HepG2 (cell line): ENCODE measurements at regions not wholly inside any gene's neighbourhood (a gene's known extent, or its start where the extent isn't known, plus 50 kb on each side); places are given as distances from the start of the nearest gene placed in this dataset.
A peak's percentile ranks its signal among the peaks of the same experiment; 100 is the strongest.

Experiments used
- FOXP1 ChIP-seq, 2 experiments: fragments of 450-650 bp in 1 of 2; IDR thresholded peaks; 2 replicates each; pipeline ENCODE4 v1.6.1; 2017 to 2018; ENCODE audit warnings: antibody characterized with exemption in 1 of 2
- IKZF4 ChIP-seq: sonication (generic); formaldehyde crosslinking; IDR thresholded peaks from 2 replicates; pipeline ENCODE4 v1.5.1; 2020; ENCODE audit warnings: borderline replicate concordance, mild to moderate bottlenecking, low read depth, missing genetic modification reagents; ENCODE audit errors: not compliant biosample characterization
- KDM5B ChIP-seq: sonication (generic); formaldehyde crosslinking; IDR thresholded peaks from 2 replicates; pipeline ENCODE4 v1.4.0; 2020; ENCODE audit warnings: missing genetic modification reagents, mild to moderate bottlenecking, borderline replicate concordance
- KMT2A ChIP-seq: sonication (generic); formaldehyde crosslinking; IDR thresholded peaks from 2 replicates; pipeline ENCODE4 v1.4.0; 2020; ENCODE audit warnings: missing genetic modification reagents
- MIER3 ChIP-seq: IDR thresholded peaks from 2 replicates; pipeline ENCODE4 v1.6.1; 2016; ENCODE audit warnings: missing compliant biosample characterization, borderline replicate concordance
- SIN3B ChIP-seq: fragments of 150-350 bp; IDR thresholded peaks from 2 replicates; pipeline ENCODE4 v1.6.1; 2014; ENCODE audit warnings: low read length
- SMAD9 ChIP-seq: sonication (generic); formaldehyde crosslinking; IDR thresholded peaks from 2 replicates; pipeline ENCODE4 v1.5.1; 2020; ENCODE audit warnings: mild to moderate bottlenecking, missing genetic modification reagents
- SOX13 ChIP-seq, 3 experiments: fragments of 450-650 bp in 1 of 3; sonication (generic) in 1 of 3; formaldehyde crosslinking in 1 of 3; IDR thresholded peaks in 2 of 3; conservative IDR thresholded peaks in 1 of 3; 2 replicates each; pipeline versions ENCODE4 v1.5.0 to v1.6.1; 2016 to 2020; ENCODE audit warnings: antibody characterized with exemption in 1 of 3, mild to moderate bottlenecking in 1 of 3, missing compliant biosample characterization in 1 of 3, missing genetic modification reagents in 1 of 3, moderate library complexity in 1 of 3
- SRSF4 ChIP-seq: fragments of 200-400 bp; formaldehyde crosslinking; IDR thresholded peaks from one replicate; pipeline ENCODE4 v1.6.1; 2018; ENCODE audit warnings: mild to moderate bottlenecking, low read depth, low read length, moderate library complexity; ENCODE audit not compliant: poor library complexity, severe bottlenecking
- ZC3H4 ChIP-seq: sonication (generic); formaldehyde crosslinking; IDR thresholded peaks from 2 replicates; pipeline ENCODE4 v1.4.0; 2020; ENCODE audit warnings: missing genetic modification reagents, borderline replicate concordance
- ZNF136 ChIP-seq: sonication (generic); formaldehyde crosslinking; IDR thresholded peaks from 2 replicates; pipeline ENCODE4 v1.8.1; 2022; ENCODE audit warnings: low read depth, mild to moderate bottlenecking, moderate library complexity, missing genetic modification reagents
- ZNF343 ChIP-seq: sonication (generic); formaldehyde crosslinking; IDR thresholded peaks from 2 replicates; pipeline ENCODE4 v1.4.0; 2020; ENCODE audit warnings: mild to moderate bottlenecking, missing genetic modification reagents
- ZNF782 ChIP-seq: sonication (generic); formaldehyde crosslinking; IDR thresholded peaks from 2 replicates; pipeline ENCODE4 v1.4.0; 2020; ENCODE audit warnings: missing genetic modification reagents, mild to moderate bottlenecking, borderline replicate concordance
- TF ChIP-seq, protein P1 (sequence below): IDR thresholded peaks from 2 replicates; pipeline ENCODE4 v1.6.1; 2018; ENCODE audit warnings: missing genetic modification reagents, mild to moderate bottlenecking, missing compliant biosample characterization
- TF ChIP-seq, protein P2 (sequence below): sonication (generic); formaldehyde crosslinking; conservative IDR thresholded peaks from 2 replicates; pipeline ENCODE4 v1.4.0; 2020; ENCODE audit warnings: mild to moderate bottlenecking, missing genetic modification reagents, moderate library complexity
- TF ChIP-seq, protein P3 (sequence below): sonication (generic); formaldehyde crosslinking; IDR thresholded peaks from 2 replicates; pipeline ENCODE4 v1.4.0; 2020; ENCODE audit warnings: missing genetic modification reagents, mild to moderate bottlenecking, borderline replicate concordance

DNA sequence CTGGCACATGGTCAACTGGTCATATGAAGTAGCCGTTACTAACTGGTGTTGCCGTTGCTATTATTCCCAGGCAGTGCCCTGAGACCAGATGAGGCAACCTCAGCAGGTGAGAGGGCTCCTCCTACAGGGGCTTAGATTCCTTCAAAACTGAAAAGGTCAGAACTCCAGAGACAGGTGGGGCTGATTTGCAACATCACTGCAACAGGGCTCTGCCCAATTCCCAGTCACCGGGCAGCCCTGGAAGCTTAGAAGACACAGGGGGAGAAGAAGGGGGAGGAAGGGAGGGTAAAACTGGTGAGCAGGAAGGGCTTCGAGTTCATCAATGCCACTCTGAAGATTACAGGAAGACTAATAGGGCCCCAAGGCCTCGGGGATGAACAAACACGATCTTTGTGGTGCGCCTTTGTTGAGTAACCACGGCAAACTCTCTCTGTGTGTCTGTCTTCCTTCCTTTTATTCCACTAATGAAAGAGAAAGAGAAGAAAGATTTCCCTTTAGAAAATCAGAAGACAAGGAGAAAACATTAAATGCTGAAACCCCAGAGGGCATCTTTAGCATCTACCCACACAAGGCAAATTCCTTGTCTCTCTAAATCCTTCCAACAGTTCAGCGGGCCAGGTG, 749.1 kb upstream of the TBX3 start (continued):
- TF ChIP-seq, protein P1, sequence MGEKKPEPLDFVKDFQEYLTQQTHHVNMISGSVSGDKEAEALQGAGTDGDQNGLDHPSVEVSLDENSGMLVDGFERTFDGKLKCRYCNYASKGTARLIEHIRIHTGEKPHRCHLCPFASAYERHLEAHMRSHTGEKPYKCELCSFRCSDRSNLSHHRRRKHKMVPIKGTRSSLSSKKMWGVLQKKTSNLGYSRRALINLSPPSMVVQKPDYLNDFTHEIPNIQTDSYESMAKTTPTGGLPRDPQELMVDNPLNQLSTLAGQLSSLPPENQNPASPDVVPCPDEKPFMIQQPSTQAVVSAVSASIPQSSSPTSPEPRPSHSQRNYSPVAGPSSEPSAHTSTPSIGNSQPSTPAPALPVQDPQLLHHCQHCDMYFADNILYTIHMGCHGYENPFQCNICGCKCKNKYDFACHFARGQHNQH (CRISPR knock-in tag) = peak; percentile 93
- no peak for TF ChIP-seq FOXP1 (IDR thresholded peaks at IDR 0.05)
- TF ChIP-seq FOXP1 (CRISPR knock-in tag; IDR thresholded peaks at IDR 0.05) = peak; percentile 87
- peak; percentile 78; the same call in 1 of the 2 replicates for TF ChIP-seq MIER3 (CRISPR knock-in tag)
- TF ChIP-seq SIN3B = no peak
- TF ChIP-seq, protein P2, sequence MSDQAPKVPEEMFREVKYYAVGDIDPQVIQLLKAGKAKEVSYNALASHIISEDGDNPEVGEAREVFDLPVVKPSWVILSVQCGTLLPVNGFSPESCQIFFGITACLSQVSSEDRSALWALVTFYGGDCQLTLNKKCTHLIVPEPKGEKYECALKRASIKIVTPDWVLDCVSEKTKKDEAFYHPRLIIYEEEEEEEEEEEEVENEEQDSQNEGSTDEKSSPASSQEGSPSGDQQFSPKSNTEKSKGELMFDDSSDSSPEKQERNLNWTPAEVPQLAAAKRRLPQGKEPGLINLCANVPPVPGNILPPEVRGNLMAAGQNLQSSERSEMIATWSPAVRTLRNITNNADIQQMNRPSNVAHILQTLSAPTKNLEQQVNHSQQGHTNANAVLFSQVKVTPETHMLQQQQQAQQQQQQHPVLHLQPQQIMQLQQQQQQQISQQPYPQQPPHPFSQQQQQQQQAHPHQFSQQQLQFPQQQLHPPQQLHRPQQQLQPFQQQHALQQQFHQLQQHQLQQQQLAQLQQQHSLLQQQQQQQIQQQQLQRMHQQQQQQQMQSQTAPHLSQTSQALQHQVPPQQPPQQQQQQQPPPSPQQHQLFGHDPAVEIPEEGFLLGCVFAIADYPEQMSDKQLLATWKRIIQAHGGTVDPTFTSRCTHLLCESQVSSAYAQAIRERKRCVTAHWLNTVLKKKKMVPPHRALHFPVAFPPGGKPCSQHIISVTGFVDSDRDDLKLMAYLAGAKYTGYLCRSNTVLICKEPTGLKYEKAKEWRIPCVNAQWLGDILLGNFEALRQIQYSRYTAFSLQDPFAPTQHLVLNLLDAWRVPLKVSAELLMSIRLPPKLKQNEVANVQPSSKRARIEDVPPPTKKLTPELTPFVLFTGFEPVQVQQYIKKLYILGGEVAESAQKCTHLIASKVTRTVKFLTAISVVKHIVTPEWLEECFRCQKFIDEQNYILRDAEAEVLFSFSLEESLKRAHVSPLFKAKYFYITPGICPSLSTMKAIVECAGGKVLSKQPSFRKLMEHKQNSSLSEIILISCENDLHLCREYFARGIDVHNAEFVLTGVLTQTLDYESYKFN (CRISPR knock-in tag) = peak; percentile 92
- TF ChIP-seq SRSF4 = no peak
- TF ChIP-seq, protein P3, sequence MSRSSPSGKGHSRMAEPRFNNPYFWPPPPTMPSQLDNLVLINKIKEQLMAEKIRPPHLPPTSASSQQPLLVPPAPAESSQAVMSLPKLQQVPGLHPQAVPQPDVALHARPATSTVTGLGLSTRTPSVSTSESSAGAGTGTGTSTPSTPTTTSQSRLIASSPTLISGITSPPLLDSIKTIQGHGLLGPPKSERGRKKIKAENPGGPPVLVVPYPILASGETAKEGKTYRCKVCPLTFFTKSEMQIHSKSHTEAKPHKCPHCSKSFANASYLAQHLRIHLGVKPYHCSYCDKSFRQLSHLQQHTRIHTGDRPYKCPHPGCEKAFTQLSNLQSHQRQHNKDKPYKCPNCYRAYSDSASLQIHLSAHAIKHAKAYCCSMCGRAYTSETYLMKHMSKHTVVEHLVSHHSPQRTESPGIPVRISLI (CRISPR knock-in tag) = no peak
- TF ChIP-seq KMT2A (CRISPR knock-in tag) = no peak
- TF ChIP-seq ZNF136 (CRISPR knock-in tag) = 0 out of 2 replicates have a peak, but pooled peaks have one; percentile 73
- no peak for TF ChIP-seq ZNF782 (CRISPR knock-in tag)
- TF ChIP-seq IKZF4 (CRISPR knock-in tag) = no peak
- TF ChIP-seq ZNF343 = no peak
- TF ChIP-seq SMAD9 (CRISPR knock-in tag) = no peak
- TF ChIP-seq SOX13 (IDR thresholded peaks at IDR 0.05) = peak; percentile 84
- TF ChIP-seq SOX13 (CRISPR knock-in tag; conservative IDR thresholded peaks at IDR 0.05 in 1 of 2, IDR thresholded peaks at IDR 0.05 in 1 of 2) = peak in 1 of 2 experiments; percentile 94; a peak in 2 of 4 replicates
- no peak for TF ChIP-seq ZC3H4 (CRISPR knock-in tag)
- TF ChIP-seq KDM5B (CRISPR knock-in tag) = peak; percentile 53; the same call in 1 of the 2 replicates
